ENCODE measurements at regions not wholly inside any gene's neighbourhood (a gene's known extent, or its start where the extent isn't known, plus 50 kb on each side); places are given as distances from the start of the nearest gene placed in this dataset.

DNA sequence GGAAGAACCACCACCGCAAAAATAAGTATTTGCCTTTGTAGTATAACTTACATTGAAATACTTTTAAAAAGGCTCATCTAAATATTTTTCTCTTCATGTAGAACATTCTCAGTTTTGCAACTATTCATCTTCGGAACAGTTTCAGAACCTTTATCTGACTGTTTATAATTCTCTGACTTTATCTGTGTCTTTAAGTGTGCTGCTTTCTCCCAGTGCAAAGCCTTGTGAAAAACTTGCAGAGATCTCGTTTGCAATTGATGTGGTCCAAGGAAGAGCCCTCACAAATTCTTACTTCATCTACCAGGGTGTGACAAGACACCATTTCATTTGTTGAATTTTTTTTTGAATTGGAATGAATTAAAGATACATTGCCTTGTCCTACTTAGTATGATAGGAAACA is 186.4 kb downstream of the DKK1 start:
- TF ChIP-seq POLR2A (IDR thresholded peaks at IDR 0.05): no peak
- TF ChIP-seq, protein P1, sequence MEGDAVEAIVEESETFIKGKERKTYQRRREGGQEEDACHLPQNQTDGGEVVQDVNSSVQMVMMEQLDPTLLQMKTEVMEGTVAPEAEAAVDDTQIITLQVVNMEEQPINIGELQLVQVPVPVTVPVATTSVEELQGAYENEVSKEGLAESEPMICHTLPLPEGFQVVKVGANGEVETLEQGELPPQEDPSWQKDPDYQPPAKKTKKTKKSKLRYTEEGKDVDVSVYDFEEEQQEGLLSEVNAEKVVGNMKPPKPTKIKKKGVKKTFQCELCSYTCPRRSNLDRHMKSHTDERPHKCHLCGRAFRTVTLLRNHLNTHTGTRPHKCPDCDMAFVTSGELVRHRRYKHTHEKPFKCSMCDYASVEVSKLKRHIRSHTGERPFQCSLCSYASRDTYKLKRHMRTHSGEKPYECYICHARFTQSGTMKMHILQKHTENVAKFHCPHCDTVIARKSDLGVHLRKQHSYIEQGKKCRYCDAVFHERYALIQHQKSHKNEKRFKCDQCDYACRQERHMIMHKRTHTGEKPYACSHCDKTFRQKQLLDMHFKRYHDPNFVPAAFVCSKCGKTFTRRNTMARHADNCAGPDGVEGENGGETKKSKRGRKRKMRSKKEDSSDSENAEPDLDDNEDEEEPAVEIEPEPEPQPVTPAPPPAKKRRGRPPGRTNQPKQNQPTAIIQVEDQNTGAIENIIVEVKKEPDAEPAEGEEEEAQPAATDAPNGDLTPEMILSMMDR (IDR thresholded peaks at IDR 0.05): no peak
